Activated CD4-positive, alpha-beta T cell treated with anti-CD3 and anti-CD28 coated beads, Interleukin-2, amount 50 U/mL, for 4 hours (primary cell): ENCODE measurements at regions not wholly inside any gene's neighbourhood (a gene's known extent, or its start where the extent isn't known, plus 50 kb on each side); places are given as distances from the start of the nearest gene placed in this dataset.

Experiments used
- DNase-seq, 2 experiments: peaks; one replicate each; pipeline ENCODE4 v3.0.0-alpha.2; 2020

DNA sequence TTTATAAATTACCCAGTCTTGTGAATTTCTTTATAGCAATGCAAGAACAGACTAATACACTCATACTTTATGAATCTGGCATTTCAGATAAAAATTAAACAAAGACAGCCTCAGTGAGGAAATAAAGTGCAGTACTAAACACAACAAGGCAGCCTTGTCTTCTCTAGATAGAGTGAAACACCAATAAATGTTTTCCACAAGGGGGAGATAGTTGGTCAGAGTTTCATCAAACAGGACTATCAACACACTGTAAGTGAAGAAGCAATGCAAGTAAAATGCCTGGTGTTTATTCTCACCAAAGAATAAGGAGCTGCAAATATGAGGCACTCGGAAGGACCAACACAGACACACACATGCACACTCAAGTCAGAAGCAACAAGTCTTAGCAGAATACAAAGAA, 62.8 kb downstream of the FAM9B start:
- no peak for DNase-seq

GRCh38 chrX:8969378-8969777, 64.5 kb downstream of the FAM9B start:
- DNase-seq: no peak

DNA sequence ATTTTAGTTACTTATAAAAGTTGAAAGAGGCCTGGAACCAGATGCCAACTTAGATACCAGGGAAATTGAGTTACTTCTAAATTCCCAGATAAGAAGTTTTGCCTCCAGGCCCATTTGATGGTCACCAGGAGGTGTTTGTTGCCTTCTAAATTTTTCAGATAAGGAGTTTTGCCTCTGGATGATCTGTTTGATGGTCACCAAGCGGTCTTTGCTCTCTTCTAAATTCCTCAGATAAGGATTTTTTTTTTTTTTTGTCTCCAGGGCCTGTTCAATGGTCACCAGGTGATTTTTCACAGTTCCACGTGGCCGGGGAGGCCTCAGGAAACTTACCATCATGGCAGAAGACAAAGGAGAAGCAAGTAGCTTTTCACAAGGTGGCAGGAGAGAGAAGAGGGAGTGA, 66.5 kb downstream of the FAM9B start:
- no peak for DNase-seq

GRCh38 chrX:8960957-8961468, 72.9 kb downstream of the FAM9B start:
- no peak for DNase-seq

- no peak for DNase-seq
Measured at GRCh38 chrX:8955511-8955910, 78.4 kb downstream of the FAM9B start.

DNA sequence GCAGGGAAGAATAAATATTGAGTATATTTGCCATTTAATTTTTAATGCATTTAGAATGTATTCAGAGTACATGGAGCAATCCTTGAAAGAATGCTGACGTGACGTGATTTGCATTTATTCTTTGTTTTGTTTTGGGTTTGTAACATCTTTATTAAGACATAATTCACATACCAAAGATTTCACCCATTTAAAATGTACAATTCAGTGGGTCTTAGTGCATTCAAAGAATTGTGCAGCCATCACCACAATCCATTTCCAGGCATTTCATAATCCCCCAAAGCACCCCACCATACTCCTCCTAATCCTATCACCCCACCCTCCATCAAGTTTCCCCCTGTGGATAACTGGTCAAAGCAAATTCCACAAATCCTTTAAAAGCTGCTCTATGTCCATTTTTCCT, 87.4 kb downstream of the FAM9B start:
- DNase-seq: no peak

GRCh38 chrX:8939322-8939721, 94.6 kb downstream of the FAM9B start:
- DNase-seq: no peak

DNA sequence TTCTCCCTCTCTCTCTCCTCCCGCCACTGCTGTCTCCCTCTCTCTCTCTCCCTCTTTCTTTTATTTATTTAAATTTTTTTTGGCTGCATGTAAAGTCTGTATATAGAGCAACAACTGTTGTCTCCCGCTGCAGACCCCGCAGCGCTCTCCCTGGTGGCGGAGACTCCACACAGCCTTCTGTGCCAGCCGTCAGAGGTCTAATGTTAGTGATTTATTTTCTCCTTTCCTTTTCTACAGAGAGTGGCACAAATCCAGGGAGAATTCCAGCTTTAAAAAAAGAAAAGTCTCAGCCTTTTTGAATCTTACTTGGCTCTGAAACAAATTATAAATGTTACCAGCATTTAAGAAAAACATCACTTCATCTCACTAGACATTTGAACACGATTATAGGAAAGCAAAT, 106.2 kb downstream of the FAM9B start:
- DNase-seq: no peak

- DNase-seq: no peak
Measured at GRCh38 chrX:8927066-8927635, 106.8 kb downstream of the FAM9B start.

DNA sequence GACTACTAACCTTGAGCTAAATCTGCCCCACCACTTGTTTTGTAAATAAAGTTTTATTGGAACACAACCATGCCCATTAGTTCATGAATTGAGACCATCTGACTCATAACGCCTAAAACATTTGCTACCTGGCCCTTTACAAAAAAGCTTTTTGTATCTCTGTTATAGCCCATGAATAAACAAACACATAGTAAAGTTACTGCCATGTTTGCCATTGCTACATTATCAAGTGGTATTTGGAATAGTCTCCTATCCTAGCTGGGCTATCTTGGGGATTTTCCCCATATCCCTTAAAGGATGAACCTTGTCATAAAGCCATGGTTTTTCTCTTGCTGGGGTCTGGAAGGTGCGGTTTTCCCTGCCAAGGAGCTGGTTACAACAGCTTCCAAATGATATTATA, 112.3 kb downstream of the FAM9B start:
- no peak for DNase-seq

DNA sequence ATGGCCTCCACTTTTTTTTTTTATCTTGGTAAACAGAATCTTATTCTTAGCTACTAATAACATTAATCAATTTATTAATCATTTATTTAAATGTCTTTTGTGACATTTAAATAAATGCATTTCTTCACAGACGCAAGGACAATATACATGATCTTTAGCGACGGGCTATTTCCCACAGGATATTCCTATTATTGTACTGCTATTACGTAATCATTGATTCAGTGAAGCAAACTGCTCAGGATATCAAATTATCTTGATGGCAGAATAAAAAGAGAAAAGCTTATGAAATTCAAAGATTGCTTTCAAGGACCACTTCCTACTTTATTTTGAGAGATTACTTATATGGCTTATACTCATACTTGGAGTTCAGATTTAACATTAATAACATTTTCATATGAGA, 114.1 kb downstream of the FAM9B start:
- no peak for DNase-seq

DNA sequence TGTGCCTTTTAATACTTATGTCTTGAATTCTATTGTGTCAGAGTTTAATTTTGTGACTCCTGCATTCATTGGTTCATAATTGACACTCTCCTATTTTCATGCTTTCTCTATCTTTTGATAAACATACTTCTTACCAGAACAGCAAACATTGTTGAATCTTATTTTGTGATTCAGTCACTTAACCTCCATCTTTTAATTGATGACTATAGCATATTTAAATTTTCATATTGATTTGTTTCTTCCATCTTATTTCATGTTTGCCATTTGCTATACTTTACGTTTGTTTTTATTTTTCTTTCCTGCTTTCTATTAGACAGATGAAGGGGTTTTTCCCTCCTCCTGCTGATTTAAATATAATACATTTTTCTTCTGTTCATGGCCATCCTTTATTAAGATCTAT, 115.5 kb upstream of the FAM9A start:
- DNase-seq: no peak

DNA sequence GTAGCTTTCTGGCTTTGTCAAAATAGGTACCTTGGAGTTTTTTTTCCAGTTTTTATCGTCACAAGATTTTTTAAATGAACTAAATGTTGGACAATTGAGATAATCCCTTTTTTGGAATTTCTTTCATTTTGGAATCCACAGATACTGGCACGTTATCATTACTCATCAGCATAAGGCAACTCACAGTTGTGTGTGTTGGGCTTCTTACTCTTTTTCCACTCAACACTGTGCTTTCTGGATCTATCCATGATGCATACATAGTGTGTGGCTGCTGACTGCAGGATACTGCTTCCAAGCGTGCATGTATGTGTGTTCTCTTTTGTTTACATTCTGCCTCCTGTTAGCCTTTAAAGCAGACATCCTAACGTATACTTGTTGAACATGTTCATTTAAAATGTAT, 113.5 kb upstream of the FAM9A start:
- no peak for DNase-seq

DNA sequence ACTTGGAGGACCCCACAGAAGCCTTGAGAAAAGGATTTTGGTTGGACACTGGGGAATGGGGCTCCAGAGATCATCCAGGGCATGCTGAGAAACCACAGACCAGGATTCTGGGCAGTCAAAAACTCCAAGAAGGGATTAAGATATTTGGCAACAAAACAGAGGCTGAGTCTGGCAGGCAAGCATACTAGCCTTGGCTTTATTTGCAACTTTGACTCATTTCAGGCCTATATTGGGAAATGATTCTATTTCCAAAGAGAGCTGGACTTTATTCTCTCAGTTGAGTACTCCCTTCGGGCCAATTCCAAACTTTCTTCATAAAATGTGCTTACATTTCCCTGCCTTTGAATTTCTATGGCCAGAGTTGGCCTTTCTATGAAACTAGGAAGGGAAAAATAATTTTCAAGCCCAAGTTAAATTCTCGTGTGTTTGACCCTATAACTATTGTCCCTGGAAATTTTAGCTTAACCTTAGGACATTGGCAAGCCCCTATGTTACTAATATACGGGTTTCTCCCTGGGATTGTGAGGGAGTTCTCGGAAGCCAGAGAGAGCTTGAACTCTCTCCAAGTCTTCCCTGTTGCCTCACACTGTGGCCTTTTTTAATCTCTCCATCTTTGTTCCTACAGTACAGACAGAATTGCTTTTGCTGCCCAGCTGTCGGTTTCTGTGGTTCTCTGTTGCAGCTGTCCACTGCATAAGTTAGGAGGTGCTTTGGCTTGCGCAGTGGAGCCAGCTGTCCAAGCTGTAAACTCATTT, 112.6 kb upstream of the FAM9A start:
- DNase-seq: no peak

DNA sequence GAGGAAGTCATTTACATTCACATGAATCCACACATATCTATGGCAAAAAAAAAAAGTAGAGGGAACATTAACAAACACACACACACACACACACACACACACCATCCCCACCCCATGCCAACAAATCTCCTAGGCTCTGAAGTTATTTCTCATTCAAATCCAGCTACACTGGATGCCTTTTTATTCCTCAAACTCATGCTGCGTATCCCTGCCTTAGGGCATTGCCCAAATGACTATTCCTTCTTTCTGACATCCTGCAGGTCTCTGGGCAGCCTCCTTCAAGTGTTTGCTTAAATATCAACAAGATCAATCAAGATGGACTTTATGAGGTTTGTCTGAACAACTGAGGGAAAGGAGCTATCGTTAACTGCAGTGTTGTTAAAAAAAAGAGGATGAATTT, 106.5 kb upstream of the FAM9A start:
- DNase-seq: no peak

DNA sequence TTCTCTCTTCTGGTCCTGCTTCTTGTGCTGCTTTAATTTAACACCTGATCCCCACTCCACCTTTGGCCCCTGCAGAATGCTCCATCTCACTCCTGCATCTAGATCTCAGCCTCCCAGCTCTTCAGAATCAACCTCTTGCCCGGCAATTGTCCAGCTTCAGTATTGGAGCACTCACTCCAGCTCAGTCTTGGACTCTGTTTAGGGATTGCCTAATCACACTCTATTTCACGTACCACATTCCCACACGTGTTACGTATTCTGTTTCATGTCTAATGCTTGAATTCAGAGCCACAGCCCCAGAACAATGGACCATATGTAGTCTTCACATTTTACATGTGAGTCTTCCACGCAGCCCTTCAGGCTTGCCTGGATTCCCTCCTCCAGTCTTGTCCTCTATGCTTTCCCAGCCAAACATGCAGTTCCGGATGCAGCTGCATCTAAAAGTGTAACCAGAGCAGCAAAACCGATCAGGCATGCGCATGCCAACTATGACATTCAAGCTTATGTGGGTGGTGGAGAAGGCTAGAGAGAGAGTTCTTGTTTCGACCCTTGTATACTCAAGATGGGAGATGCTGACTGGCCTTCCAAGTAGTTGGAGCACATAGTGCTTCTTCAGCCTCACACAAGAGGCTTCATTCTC, 105.2 kb upstream of the FAM9A start:
- DNase-seq: no peak

DNA sequence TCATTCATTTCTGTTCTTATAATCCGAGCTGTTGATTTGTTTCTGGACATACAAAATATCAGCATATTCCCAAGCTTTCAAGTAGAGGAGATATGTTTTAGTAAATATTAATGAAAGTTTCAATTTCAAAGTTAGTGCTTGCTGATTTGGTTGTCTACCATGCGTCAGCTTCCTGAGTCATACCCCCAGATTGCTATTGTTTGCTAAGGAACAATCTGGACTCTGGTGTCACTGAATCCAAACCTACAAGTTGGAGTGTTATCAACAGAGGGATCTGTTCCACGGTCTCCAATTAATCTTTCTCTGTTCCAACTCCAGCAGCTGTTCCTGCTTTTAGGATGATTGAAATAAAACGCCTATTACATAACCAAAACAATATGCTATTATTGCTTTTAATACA, 96.1 kb upstream of the FAM9A start:
- DNase-seq: no peak

DNA sequence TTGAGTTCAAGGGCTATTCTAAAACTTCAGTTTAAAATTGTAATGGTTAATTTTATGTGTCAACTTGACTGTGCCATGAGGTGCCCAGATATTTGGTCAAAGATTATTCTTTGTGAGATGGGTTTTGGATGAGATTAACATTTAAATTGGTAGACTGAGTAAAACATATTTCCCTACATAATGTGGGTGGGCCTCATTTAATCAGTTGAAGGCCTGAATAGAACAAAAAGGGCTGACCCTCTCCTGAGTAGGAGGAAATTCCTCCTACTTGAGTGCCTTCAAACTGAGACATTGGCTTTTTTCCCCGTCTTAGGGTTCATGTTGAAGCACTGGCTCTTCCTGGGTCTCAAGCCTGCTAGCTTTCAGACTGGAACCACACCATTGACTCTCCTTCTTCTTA, 89.6 kb upstream of the FAM9A start:
- DNase-seq: no peak

DNA sequence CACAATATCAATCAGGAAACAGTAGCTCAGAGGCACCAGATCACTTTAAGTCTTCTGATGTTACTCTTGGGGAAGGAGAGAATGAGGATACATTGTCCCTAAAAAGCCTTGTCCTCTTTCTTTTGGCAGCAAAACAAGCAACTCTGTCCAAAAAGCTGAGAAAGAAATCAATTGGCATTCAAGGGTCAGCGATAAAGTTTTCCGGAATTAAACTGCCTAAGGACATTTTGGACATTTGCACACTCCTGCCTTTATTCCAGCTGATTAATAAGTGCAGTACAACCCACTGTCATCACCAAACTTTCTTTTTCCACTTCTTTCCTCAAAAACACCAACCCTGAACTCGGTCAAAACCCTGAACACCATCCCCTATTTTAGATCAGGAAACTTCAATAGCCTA, 85.8 kb upstream of the FAM9A start:
- no peak for DNase-seq

GRCh38 chrX:8879750-8880149, 78.6 kb upstream of the FAM9A start:
- DNase-seq: peak; percentile 4 to 5

GRCh38 chrX:8873956-8874355, 72.8 kb upstream of the FAM9A start:
- DNase-seq: no peak

DNA sequence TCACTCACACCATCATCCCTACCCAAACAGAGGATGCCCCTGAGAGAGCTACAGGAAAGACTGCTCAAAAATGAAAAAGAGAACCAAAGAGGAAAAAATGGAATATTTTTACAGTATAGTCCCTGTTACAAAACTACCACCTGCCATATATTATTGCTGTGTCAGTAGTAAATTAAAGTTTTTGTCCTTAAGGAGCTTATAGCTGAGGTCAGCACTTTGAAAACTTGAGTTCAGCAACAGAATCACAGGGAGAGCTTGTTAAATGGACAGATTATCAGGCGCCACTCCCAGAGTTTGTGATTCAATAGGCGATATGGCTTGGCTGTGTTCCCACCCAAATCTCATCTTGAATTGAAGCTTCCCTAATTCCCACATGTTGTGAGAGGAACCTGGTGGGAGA, 71.9 kb upstream of the FAM9A start:
- no peak for DNase-seq

GRCh38 chrX:8870411-8870810, 69.2 kb upstream of the FAM9A start:
- DNase-seq: no peak

- no peak for DNase-seq
Measured at GRCh38 chrX:8869812-8870211, 68.6 kb upstream of the FAM9A start.
